K562 (cell line): ENCODE measurements at regions not wholly inside any gene's neighbourhood (a gene's known extent, or its start where the extent isn't known, plus 50 kb on each side); places are given as distances from the start of the nearest gene placed in this dataset.
A peak's percentile ranks its signal among the peaks of the same experiment; 100 is the strongest.

Experiments used
- BRCA1 ChIP-seq, 2 experiments: fragments of 450-650 bp in 1 of 2; sonication (generic) in 1 of 2; formaldehyde crosslinking in 1 of 2; IDR thresholded peaks; 2 replicates each; pipeline versions ENCODE4 v1.5.0 to v1.6.1; 2017 to 2020; ENCODE audit warnings: mild to moderate bottlenecking in 1 of 2, missing genetic modification reagents in 1 of 2
- CXXC5 ChIP-seq: fragments of 250-450 bp; sonication (Bioruptor Pico); IDR thresholded peaks from 2 replicates; pipeline ENCODE4 v1.8.0; 2022; ENCODE audit warnings: inconsistent platforms, mild to moderate bottlenecking, moderate library complexity
- GABPB2 ChIP-seq: fragments of 250-450 bp; sonication (Bioruptor Pico); conservative IDR thresholded peaks from 2 replicates; pipeline ENCODE4 v1.5.1; 2021; ENCODE audit warnings: mild to moderate bottlenecking
- LARP7 ChIP-seq: fragments of 450-650 bp; IDR thresholded peaks from 2 replicates; pipeline ENCODE4 v1.6.1; 2016
- NFIC ChIP-seq: fragments of 450-650 bp; IDR thresholded peaks from 2 replicates; pipeline ENCODE4 v1.6.1; 2017; ENCODE audit warnings: mild to moderate bottlenecking, inconsistent platforms
- POLR2A ChIP-seq: fragments of 450-650 bp; conservative IDR thresholded peaks from 2 replicates; pipeline ENCODE4 v1.6.1; 2016
- SRSF9 ChIP-seq: fragments of 200-400 bp; formaldehyde crosslinking; IDR thresholded peaks from 2 replicates; pipeline ENCODE4 v1.6.1; 2017; ENCODE audit warnings: low read depth, low read length, borderline replicate concordance
- TFAM ChIP-seq: fragments of 250-450 bp; sonication (Bioruptor Pico); conservative IDR thresholded peaks from 2 replicates; pipeline ENCODE4 v1.5.0; 2021; ENCODE audit warnings: mild to moderate bottlenecking, moderate library complexity
- TF ChIP-seq, protein P1 (sequence below): fragments of 450-650 bp; IDR thresholded peaks from one replicate; pipeline ENCODE4 v1.6.1; 2018; ENCODE audit warnings: mild to moderate bottlenecking, moderate library complexity; ENCODE audit not compliant: partially characterized antibody
- TF ChIP-seq, protein P2 (sequence below): fragments of 200-800 bp; sonication (Bioruptor generic); IDR thresholded peaks from 2 replicates; pipeline ENCODE4 v1.6.1; 2017; ENCODE audit warnings: missing genetic modification characterization, missing compliant biosample characterization
- TF ChIP-seq, protein P3 (sequence below): sonication (generic); formaldehyde crosslinking; IDR thresholded peaks from 2 replicates; pipeline ENCODE4 v1.8.1; 2023; ENCODE audit warnings: mild to moderate bottlenecking, missing genetic modification reagents
- TF ChIP-seq, protein P4 (sequence below): fragments of 250-450 bp; sonication (Bioruptor Pico); IDR thresholded peaks from 2 replicates; pipeline ENCODE4 v1.5.0; 2021; ENCODE audit warnings: mild to moderate bottlenecking, moderate library complexity
- TF ChIP-seq, protein P5 (sequence below): sonication (generic); formaldehyde crosslinking; IDR thresholded peaks from 2 replicates; pipeline ENCODE4 v1.9.0; 2022; ENCODE audit warnings: mild to moderate bottlenecking, missing genetic modification reagents
- TF ChIP-seq, protein P6 (sequence below), 2 experiments: IDR thresholded peaks; 2 replicates each; pipeline ENCODE4 v1.6.1; 2011; ENCODE audit warnings: borderline replicate concordance in 1 of 2, control low read depth in 1 of 2, low read depth in 1 of 2, low read length in 1 of 2, mild to moderate bottlenecking in 1 of 2, mixed read lengths in 1 of 2, moderate library complexity in 1 of 2; ENCODE audit not compliant: insufficient read depth in 1 of 2, insufficient read length in 1 of 2, poor library complexity in 1 of 2, severe bottlenecking in 1 of 2; ENCODE audit errors: extremely low read depth in 1 of 2

DNA sequence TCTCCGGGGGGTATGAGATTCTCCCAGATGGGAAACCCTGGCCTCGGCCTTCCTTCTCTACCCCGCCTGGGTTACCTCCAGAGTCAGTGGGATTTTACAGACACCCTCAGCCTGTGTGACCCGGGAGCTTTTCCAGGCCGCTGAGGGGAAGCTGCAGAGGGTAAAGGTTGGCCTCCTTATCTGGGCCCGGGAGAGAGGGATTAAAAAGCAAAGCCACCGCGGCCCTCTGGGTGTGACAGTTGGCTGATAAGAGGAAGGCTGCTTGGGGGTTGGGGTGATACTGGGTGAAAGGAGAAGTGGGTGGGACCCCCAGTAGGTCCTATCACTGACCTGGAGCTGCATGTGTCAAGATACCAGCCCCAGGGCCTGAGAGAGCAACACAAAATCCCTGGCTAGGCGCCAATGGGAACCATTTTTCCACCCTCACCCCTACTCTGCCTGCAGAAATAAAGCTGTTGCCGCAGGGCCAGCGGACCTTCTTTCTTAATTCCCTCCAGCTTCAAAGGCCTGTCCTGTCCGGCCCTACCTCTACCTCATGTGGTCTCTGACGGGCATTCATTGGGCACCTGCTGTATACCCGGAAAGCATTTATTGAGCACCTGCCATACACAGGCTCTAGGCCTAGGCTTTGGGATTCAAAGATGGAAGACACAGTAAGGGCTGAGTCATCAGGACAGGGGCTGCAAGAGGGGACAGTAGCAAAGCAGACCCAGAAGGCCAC lies 77.6 kb upstream of the GSE1 start (continued):
- TF ChIP-seq, protein P1, sequence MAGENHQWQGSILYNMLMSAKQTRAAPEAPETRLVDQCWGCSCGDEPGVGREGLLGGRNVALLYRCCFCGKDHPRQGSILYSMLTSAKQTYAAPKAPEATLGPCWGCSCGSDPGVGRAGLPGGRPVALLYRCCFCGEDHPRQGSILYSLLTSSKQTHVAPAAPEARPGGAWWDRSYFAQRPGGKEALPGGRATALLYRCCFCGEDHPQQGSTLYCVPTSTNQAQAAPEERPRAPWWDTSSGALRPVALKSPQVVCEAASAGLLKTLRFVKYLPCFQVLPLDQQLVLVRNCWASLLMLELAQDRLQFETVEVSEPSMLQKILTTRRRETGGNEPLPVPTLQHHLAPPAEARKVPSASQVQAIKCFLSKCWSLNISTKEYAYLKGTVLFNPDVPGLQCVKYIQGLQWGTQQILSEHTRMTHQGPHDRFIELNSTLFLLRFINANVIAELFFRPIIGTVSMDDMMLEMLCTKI, result no peak
- no peak for TF ChIP-seq TFAM
- TF ChIP-seq NFIC, result peak; percentile 100
- TF ChIP-seq, protein P2, sequence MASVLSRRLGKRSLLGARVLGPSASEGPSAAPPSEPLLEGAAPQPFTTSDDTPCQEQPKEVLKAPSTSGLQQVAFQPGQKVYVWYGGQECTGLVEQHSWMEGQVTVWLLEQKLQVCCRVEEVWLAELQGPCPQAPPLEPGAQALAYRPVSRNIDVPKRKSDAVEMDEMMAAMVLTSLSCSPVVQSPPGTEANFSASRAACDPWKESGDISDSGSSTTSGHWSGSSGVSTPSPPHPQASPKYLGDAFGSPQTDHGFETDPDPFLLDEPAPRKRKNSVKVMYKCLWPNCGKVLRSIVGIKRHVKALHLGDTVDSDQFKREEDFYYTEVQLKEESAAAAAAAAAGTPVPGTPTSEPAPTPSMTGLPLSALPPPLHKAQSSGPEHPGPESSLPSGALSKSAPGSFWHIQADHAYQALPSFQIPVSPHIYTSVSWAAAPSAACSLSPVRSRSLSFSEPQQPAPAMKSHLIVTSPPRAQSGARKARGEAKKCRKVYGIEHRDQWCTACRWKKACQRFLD (CRISPR knock-in tag), result peak; percentile 97
- TF ChIP-seq, protein P3, sequence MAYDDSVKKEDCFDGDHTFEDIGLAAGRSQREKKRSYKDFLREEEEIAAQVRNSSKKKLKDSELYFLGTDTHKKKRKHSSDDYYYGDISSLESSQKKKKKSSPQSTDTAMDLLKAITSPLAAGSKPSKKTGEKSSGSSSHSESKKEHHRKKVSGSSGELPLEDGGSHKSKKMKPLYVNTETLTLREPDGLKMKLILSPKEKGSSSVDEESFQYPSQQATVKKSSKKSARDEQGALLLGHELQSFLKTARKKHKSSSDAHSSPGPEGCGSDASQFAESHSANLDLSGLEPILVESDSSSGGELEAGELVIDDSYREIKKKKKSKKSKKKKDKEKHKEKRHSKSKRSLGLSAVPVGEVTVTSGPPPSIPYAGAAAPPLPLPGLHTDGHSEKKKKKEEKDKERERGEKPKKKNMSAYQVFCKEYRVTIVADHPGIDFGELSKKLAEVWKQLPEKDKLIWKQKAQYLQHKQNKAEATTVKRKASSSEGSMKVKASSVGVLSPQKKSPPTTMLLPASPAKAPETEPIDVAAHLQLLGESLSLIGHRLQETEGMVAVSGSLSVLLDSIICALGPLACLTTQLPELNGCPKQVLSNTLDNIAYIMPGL (CRISPR knock-in tag), result no peak
- TF ChIP-seq BRCA1 (IDR thresholded peaks at IDR 0.05), result no peak
- no peak for TF ChIP-seq BRCA1 (CRISPR knock-in tag; IDR thresholded peaks at IDR 0.05)
- 0 out of 2 replicates have a peak, but pooled peaks have one; percentile 51 for TF ChIP-seq GABPB2
- TF ChIP-seq, protein P4, sequence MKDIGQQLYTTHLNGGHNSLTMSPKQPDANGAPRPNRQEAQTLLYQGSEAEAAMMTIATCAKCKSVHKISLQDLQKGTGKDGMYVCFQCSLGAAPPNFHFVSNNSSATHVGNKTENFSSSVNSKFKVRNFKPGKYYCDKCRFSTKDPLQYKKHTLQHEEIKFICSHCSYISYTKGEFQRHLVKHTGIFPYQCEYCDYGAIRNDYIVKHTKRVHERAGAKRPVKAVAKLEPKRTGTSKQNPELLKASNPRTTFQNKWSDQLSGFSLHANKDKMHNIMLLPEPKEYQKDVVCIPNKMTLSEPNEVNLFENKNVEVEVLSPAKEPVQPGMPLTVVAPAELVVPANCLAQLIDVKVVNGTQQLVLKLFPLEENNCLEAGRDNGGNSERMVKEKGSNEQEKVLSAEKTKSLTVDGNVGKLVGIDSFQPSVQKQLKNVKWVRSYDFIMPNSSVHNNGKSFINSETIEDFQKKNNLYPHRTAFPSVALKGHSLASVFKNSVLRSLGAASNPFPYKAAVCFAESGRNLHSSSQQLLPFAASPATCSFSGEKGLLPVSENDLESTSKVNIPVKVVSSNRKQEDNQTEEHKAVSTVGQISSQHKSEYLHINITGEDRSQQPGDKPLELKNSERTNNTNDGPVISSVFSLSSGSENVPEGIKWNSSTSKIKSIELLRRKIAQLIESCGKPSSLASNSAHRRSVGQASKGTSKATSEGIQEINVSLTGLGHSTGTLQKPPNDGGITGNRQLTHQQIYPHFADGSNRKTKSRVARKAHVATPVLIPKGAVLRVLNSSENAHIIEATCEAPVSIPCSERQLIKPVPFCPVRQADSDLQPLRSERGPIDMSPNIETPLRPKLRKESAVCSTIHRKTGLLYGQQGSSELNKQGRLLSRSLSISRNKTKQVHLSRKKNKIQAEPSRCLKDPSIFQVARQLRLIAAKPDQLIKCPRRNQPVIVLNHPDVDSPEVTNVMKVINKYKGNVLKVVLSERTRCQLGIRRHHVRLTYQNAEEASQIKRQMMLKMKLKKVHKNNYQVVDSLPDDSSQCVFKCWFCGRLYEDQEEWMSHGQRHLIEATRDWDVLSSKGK (CRISPR knock-in tag), result no peak
- TF ChIP-seq, protein P5, sequence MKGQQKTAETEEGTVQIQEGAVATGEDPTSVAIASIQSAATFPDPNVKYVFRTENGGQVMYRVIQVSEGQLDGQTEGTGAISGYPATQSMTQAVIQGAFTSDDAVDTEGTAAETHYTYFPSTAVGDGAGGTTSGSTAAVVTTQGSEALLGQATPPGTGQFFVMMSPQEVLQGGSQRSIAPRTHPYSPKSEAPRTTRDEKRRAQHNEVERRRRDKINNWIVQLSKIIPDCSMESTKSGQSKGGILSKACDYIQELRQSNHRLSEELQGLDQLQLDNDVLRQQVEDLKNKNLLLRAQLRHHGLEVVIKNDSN (CRISPR knock-in tag), result no peak; the same call in 1 of the 2 replicates
- TF ChIP-seq LARP7, result no peak
- TF ChIP-seq POLR2A, result no peak
- TF ChIP-seq, protein P6, sequence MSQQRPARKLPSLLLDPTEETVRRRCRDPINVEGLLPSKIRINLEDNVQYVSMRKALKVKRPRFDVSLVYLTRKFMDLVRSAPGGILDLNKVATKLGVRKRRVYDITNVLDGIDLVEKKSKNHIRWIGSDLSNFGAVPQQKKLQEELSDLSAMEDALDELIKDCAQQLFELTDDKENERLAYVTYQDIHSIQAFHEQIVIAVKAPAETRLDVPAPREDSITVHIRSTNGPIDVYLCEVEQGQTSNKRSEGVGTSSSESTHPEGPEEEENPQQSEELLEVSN (IDR thresholded peaks at IDR 0.05; ENCODE audit: borderline replicate concordance in 1 of 2, extremely low read depth in 1 of 2, insufficient read depth in 1 of 2, insufficient read length in 1 of 2, low read depth in 1 of 2, low read length in 1 of 2, poor library complexity in 1 of 2, severe bottlenecking in 1 of 2), result no peak
- no peak for TF ChIP-seq SRSF9
- peak; percentile 99 for TF ChIP-seq CXXC5 (CRISPR knock-in tag)
